Natural killer cell (primary cell): ENCODE measurements at regions not wholly inside any gene's neighbourhood (a gene's known extent, or its start where the extent isn't known, plus 50 kb on each side); places are given as distances from the start of the nearest gene placed in this dataset.

Experiments used
- ATAC-seq, 3 donors: fragments of 150-1000 bp in 2 of 3; fragments of 200-7000 bp in 1 of 3; cut with Tn5 transposase; 1 replicate in 1 of 3; 2 replicates in 2 of 3; pipeline ENCODE4 v1.10.0; 2021; ENCODE audit warnings: mild to moderate bottlenecking in 2 of 3, moderate library complexity in 2 of 3
- DNase-seq, 2 donors: peaks; one replicate each; pipeline versions ENCODE4 v3.0.0 to v3.0.0-alpha.2; 2013 to 2021; ENCODE audit warnings: mixed read lengths in 1 of 2
- H3K27ac ChIP-seq: one replicate; pipeline ENCODE4 v1.5.1; 2013; ENCODE audit warnings: mild to moderate bottlenecking, low read length
- H3K27me3 ChIP-seq: one replicate; pipeline ENCODE4 v1.6.1; 2013; ENCODE audit warnings: low read length; ENCODE audit not compliant: control insufficient read depth, insufficient read depth
- H3K36me3 ChIP-seq: one replicate; pipeline ENCODE4 v1.6.1; 2013; ENCODE audit warnings: low read length; ENCODE audit not compliant: control insufficient read depth, insufficient read depth
- H3K4me1 ChIP-seq: one replicate; pipeline ENCODE4 v1.6.1; 2013; ENCODE audit warnings: low read length; ENCODE audit not compliant: control insufficient read depth, insufficient read depth
- H3K4me3 ChIP-seq: one replicate; pipeline ENCODE4 v1.5.1; 2013; ENCODE audit warnings: low read length
- H3K9me3 ChIP-seq: one replicate; pipeline ENCODE4 v1.6.1; 2013; ENCODE audit warnings: low read length; ENCODE audit not compliant: control insufficient read depth, insufficient read depth
- H3K27ac Mint-ChIP-seq, 2 donors: one replicate each; pipeline ENCODE4 v1.8.0; 2022; ENCODE audit warnings: mild to moderate bottlenecking in 2 of 2, mixed read lengths in 2 of 2, moderate library complexity in 1 of 2
- H3K27me3 Mint-ChIP-seq, 2 donors: one replicate each; pipeline ENCODE4 v1.8.0; 2022; ENCODE audit warnings: low read depth in 2 of 2, mixed read lengths in 2 of 2
- H3K36me3 Mint-ChIP-seq: one replicate; pipeline ENCODE4 v1.8.0; 2022; ENCODE audit warnings: mixed read lengths
- H3K4me1 Mint-ChIP-seq, 2 donors: one replicate each; pipeline ENCODE4 v1.8.0; 2022; ENCODE audit warnings: mixed read lengths in 2 of 2
- H3K4me3 Mint-ChIP-seq: one replicate; pipeline ENCODE4 v1.8.0; 2022; ENCODE audit warnings: mild to moderate bottlenecking, moderate library complexity, mixed read lengths
- H3K9me3 Mint-ChIP-seq, 2 donors: one replicate each; pipeline ENCODE4 v1.8.0; 2022; ENCODE audit warnings: mixed read lengths in 2 of 2
- WGBS: methylation state at CpG from one replicate; pipeline ENCODE4 v1.1.7; 2013; ENCODE audit warnings: missing lambda C conversion rate; ENCODE audit not compliant: insufficient coverage; 5-methylcytosine and 5-hydroxymethylcytosine counted together
- intact Hi-C: fragments of 100-400 bp; cut with micrococcal nuclease; formaldehyde crosslinking; loops from one replicate; pipeline ENCODE4 v1.14.2; 2022
- TF ChIP-seq, protein P1 (sequence below): fragments of 200-600 bp; IDR thresholded peaks from one replicate; pipeline ENCODE4 v1.8.0; 2022; ENCODE audit warnings: antibody characterized with exemption

DNA sequence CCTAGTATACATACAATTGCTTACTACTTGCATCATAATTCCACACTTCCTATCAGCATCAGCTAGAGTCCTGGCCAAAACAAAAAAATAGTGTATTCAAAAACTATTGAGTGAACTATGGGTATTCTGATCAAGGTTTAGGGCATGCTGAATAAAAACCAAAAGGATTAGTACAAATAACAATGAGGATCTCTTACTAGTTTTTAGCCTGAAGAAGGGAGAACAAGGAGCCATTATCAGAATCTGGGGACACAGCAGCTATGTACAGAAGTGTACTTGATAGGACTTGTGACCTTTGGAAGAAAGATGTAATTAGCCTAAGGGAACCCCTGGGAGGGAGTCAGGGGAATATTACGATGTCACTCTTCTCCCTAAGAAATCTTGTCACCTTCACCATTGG, 832.2 kb downstream of the SQOR start:
- Mint-ChIP-seq H3K4me1 (no peaks in the 10 kb centered on the region), H3K27ac (no peak overlapping the region), H3K27me3 (no peaks in the 10 kb centered on the region), H3K4me3 (no peak overlapping the region), H3K36me3 (no peaks in the 10 kb centered on the region), H3K9me3 (peaks cover 9 to 15% of the 10 kb centered on the region in 2 donors)
- Histone ChIP-seq H3K4me1 (no peaks in the 10 kb centered on the region), H3K9me3 (peaks cover 2% of the 10 kb centered on the region), H3K27ac (no peak overlapping the region), H3K4me3 (no peak overlapping the region), H3K36me3 (no peaks in the 10 kb centered on the region), H3K27me3 (no peaks in the 10 kb centered on the region)
- TF ChIP-seq, protein P1, sequence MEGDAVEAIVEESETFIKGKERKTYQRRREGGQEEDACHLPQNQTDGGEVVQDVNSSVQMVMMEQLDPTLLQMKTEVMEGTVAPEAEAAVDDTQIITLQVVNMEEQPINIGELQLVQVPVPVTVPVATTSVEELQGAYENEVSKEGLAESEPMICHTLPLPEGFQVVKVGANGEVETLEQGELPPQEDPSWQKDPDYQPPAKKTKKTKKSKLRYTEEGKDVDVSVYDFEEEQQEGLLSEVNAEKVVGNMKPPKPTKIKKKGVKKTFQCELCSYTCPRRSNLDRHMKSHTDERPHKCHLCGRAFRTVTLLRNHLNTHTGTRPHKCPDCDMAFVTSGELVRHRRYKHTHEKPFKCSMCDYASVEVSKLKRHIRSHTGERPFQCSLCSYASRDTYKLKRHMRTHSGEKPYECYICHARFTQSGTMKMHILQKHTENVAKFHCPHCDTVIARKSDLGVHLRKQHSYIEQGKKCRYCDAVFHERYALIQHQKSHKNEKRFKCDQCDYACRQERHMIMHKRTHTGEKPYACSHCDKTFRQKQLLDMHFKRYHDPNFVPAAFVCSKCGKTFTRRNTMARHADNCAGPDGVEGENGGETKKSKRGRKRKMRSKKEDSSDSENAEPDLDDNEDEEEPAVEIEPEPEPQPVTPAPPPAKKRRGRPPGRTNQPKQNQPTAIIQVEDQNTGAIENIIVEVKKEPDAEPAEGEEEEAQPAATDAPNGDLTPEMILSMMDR: no peak
- DNase-seq: no peak
- intact Hi-C loops: no loop called here
- 100% methylated on average over 1 of the region's 1 CpG for WGBS
- ATAC-seq: no peak

DNA sequence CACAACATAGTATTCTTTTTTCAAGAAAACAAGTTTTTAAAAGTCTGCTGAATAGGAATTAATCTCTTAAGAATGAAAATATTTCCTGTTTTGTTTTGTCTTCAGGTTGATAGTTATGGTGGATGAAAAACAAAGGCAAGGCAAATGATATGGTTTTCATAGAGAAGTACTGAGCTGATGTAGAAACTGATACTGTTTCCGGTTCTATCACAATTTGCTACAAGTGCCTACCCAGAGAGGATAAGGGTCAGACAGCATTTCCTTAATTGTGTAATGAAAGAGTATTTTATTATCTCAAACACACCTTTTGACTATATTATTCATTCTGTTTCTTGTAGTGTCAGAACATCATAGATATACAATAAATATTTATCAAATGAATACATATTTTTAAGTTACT, 836.3 kb downstream of the SQOR start:
- TF ChIP-seq, protein P1: no peak
- Mint-ChIP-seq H3K27me3 (no peaks in the 10 kb centered on the region), H3K4me3 (no peak overlapping the region), H3K27ac (no peak overlapping the region), H3K4me1 (no peaks in the 10 kb centered on the region), H3K9me3 (peaks cover 4 to 10% of the 10 kb centered on the region in 2 donors), H3K36me3 (no peaks in the 10 kb centered on the region)
- no peak overlapping the region for H3K27ac ChIP-seq
- ATAC-seq: no peak
- H3K36me3 ChIP-seq: no peaks in the 10 kb centered on the region
- H3K27me3 ChIP-seq: no peaks in the 10 kb centered on the region
- no peaks in the 10 kb centered on the region for H3K9me3 ChIP-seq
- no peak overlapping the region for H3K4me3 ChIP-seq
- no peak for DNase-seq
- intact Hi-C loops: no loop called here
- H3K4me1 ChIP-seq: no peaks in the 10 kb centered on the region
- WGBS: no CpG with 5 or more reads among the region's 1 CpG

- H3K27ac ChIP-seq: no peak overlapping the region
- DNase-seq (no peak), ATAC-seq (no peak)
- H3K4me1 ChIP-seq: no peaks in the 10 kb centered on the region
- Mint-ChIP-seq H3K9me3 (peaks cover 5 to 19% of the 10 kb centered on the region in 2 donors), H3K27ac (no peak overlapping the region), H3K4me1 (no peaks in the 10 kb centered on the region), H3K36me3 (peaks cover 8% of the 10 kb centered on the region), H3K4me3 (no peak overlapping the region), H3K27me3 (no peaks in the 10 kb centered on the region)
- no peak overlapping the region for H3K4me3 ChIP-seq
- 75% methylated on average over 1 of the region's 1 CpG for WGBS
- intact Hi-C loops: no loop called here
- no peaks in the 10 kb centered on the region for H3K36me3 ChIP-seq
- TF ChIP-seq, protein P1: no peak
- H3K27me3 ChIP-seq: no peaks in the 10 kb centered on the region
- no peaks in the 10 kb centered on the region for H3K9me3 ChIP-seq
Observed at GRCh38 chr15:46489276-46489675, 854.4 kb downstream of the SQOR start.

DNA sequence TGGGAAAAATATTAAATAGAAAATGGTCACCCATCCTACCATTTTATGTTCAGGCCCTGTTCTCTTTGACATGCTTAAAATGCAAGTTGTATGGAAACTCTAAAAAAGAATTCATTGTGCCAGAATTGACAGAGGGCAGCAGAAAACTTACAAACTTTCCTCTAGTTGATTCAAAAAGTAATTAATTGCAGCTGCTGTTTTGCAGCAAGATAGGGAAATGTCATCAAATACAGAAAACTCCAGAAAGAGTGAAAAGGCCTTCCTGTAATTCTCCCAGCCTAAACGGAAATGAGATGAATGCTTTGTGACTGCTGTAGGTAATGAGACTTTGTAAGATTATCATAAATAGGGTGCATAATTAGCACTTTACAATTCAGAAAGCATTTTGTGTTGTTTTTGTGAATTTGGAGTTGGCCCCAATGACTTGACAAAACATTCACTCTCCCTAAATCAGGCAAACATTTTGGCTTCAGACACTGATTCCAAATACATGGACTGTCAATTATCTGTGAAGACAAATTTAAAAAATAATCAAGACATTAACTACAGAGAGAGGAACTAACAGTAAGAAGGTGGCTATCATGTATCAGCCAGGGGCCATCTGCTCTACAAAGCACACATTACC, 861.8 kb downstream of the SQOR start:
- Mint-ChIP-seq H3K4me1 (no peaks in the 10 kb centered on the region), H3K9me3 (peaks cover 11 to 22% of the 10 kb centered on the region in 2 donors), H3K4me3 (no peak overlapping the region), H3K27me3 (no peaks in the 10 kb centered on the region), H3K36me3 (peaks cover 8% of the 10 kb centered on the region), H3K27ac (no peak overlapping the region)
- intact Hi-C loops: no loop called here
- no peak overlapping the region for H3K4me3 ChIP-seq
- no peaks in the 10 kb centered on the region for H3K36me3 ChIP-seq
- DNase-seq (no peak), ATAC-seq (no peak)
- no CpG with 5 or more reads among the region's 1 CpG for WGBS
- TF ChIP-seq, protein P1: no peak
- peaks cover 9% of the 10 kb centered on the region for H3K9me3 ChIP-seq
- no peak overlapping the region for H3K27ac ChIP-seq
- H3K4me1 ChIP-seq: no peaks in the 10 kb centered on the region
- H3K27me3 ChIP-seq: no peaks in the 10 kb centered on the region
